Stimulated activated CD4-positive, alpha-beta T cell treated with anti-CD3 and anti-CD28 coated beads, Interleukin-4, amount 100 ng/mL, for 1 hour (primary cell): ENCODE measurements at regions not wholly inside any gene's neighbourhood (a gene's known extent, or its start where the extent isn't known, plus 50 kb on each side); places are given as distances from the start of the nearest gene placed in this dataset.
A peak's percentile ranks its signal among the peaks of the same experiment; 100 is the strongest.

ENCODE experiments used
- DNase-seq: peaks from one replicate; pipeline ENCODE4 v3.0.0-alpha.2; 2020

GRCh38 chr1:209425959-209426358 is 157.6 kb upstream of the CAMK1G start:
- no peak for DNase-seq

GRCh38 chr1:209427277-209427676 is 156.2 kb upstream of the CAMK1G start:
- DNase-seq = no peak

GRCh38 chr1:209427811-209428210 is 155.7 kb upstream of the CAMK1G start:
- no peak for DNase-seq

GRCh38 chr1:209428241-209428921 is 155.1 kb upstream of the CAMK1G start:
- no peak for DNase-seq

- no peak for DNase-seq
Measured at GRCh38 chr1:209429611-209430010, 153.9 kb upstream of the CAMK1G start.

- no peak for DNase-seq
Measured at GRCh38 chr1:209430107-209430506, 153.4 kb upstream of the CAMK1G start.

GRCh38 chr1:209430821-209431259 is 152.7 kb upstream of the CAMK1G start:
- DNase-seq = no peak

- DNase-seq = no peak
Measured at GRCh38 chr1:209431402-209431801, 152.1 kb upstream of the CAMK1G start.

GRCh38 chr1:209431813-209432442 is 151.6 kb upstream of the CAMK1G start:
- DNase-seq = no peak

- DNase-seq = no peak
Measured at GRCh38 chr1:209432443-209432825, 151.1 kb upstream of the CAMK1G start.

- no peak for DNase-seq
Measured at GRCh38 chr1:209433649-209434031, 149.9 kb upstream of the CAMK1G start.

- DNase-seq = no peak
Measured at GRCh38 chr1:209434066-209434465, 149.4 kb upstream of the CAMK1G start.

GRCh38 chr1:209434631-209435217 is 148.8 kb upstream of the CAMK1G start:
- DNase-seq = no peak

GRCh38 chr1:209435654-209436566 is 147.6 kb upstream of the CAMK1G start:
- peak; percentile 25 for DNase-seq

- no peak for DNase-seq
Measured at GRCh38 chr1:209439828-209440227, 143.7 kb upstream of the CAMK1G start.

GRCh38 chr1:209443361-209443931 is 140.1 kb upstream of the CAMK1G start:
- no peak for DNase-seq

- DNase-seq = no peak
Measured at GRCh38 chr1:209443975-209444651, 139.4 kb upstream of the CAMK1G start.

- DNase-seq = no peak
Measured at GRCh38 chr1:209444961-209445360, 138.6 kb upstream of the CAMK1G start.

GRCh38 chr1:209445576-209445975 is 137.9 kb upstream of the CAMK1G start:
- no peak for DNase-seq

GRCh38 chr1:209446356-209446755 is 137.2 kb upstream of the CAMK1G start:
- no peak for DNase-seq

GRCh38 chr1:209454340-209454994 is 129.0 kb upstream of the CAMK1G start:
- DNase-seq = no peak

GRCh38 chr1:209455145-209455544 is 128.4 kb upstream of the CAMK1G start:
- no peak for DNase-seq
